Spleen (tissue), 7 donors: ENCODE measurements at regions not wholly inside any gene's neighbourhood (a gene's known extent, or its start where the extent isn't known, plus 50 kb on each side); places are given as distances from the start of the nearest gene placed in this dataset.

Experiments used
- POLR2A ChIP-seq, 3 donors: fragments of 450-650 bp; IDR thresholded peaks; one replicate each; pipeline ENCODE4 v1.5.1; 2017; ENCODE audit warnings: antibody characterized with exemption in 3 of 3, mild to moderate bottlenecking in 1 of 3
- TF ChIP-seq, protein P1 (sequence below), 11 experiments: fragments of 200-600 bp in 7 of 11; fragments of 450-650 bp in 4 of 11; sonication (generic) in 4 of 11; IDR thresholded peaks in 8 of 11; conservative IDR thresholded peaks in 3 of 11; 1 replicate in 7 of 11; 2 replicates in 4 of 11; pipeline versions ENCODE4 v1.4.0 to v1.8.0; 2016 to 2021; ENCODE audit warnings: antibody characterized with exemption in 11 of 11, inconsistent platforms in 4 of 11, mild to moderate bottlenecking in 1 of 11
- donor health status: DM: no; HTN: no; CAD: no; lungs with moderate emphysema.
- donor health status: DM: no; HTN: no; CAD: no.
- donor health status: DM: no; HTN: no; CAD: no.

DNA sequence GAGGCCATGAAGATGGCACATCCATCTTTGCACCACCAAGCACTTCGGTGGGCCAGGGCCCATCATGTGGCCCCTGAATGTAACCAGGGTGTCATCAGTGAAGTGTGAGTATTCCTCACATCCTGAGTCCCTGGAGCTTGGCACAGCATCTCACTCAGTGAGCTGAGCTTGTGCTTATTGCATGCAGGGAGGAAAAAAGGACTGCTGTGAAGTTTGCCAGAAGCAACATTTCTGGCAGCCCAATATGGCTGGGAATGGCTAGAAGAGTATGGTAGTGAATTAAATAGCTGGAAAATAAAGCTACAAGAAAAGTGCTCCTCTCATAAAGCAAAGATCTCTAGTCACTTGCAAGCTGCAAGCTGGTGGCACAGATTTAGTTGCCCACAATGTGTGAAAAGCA is 109.3 kb downstream of the TNFSF18 start:
- TF ChIP-seq POLR2A (IDR thresholded peaks at IDR 0.05) = no peak
- TF ChIP-seq, protein P1, sequence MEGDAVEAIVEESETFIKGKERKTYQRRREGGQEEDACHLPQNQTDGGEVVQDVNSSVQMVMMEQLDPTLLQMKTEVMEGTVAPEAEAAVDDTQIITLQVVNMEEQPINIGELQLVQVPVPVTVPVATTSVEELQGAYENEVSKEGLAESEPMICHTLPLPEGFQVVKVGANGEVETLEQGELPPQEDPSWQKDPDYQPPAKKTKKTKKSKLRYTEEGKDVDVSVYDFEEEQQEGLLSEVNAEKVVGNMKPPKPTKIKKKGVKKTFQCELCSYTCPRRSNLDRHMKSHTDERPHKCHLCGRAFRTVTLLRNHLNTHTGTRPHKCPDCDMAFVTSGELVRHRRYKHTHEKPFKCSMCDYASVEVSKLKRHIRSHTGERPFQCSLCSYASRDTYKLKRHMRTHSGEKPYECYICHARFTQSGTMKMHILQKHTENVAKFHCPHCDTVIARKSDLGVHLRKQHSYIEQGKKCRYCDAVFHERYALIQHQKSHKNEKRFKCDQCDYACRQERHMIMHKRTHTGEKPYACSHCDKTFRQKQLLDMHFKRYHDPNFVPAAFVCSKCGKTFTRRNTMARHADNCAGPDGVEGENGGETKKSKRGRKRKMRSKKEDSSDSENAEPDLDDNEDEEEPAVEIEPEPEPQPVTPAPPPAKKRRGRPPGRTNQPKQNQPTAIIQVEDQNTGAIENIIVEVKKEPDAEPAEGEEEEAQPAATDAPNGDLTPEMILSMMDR (IDR thresholded peaks at IDR 0.05 in 8 of 11, conservative IDR thresholded peaks at IDR 0.05 in 3 of 11) = no peak
